ENCODE measurements at regions not wholly inside any gene's neighbourhood (a gene's known extent, or its start where the extent isn't known, plus 50 kb on each side); places are given as distances from the start of the nearest gene placed in this dataset.

GRCh38 chr5:167594750-167595149 lies 696.7 kb upstream of the WWC1 start:
- TF ChIP-seq EZH2 (IDR thresholded peaks at IDR 0.05; ENCODE audit: borderline replicate concordance): no peak
- TF ChIP-seq CTCF (IDR thresholded peaks at IDR 0.05; ENCODE audit: poor library complexity): no peak
- TF ChIP-seq EZH2phosphoT487 (IDR thresholded peaks at IDR 0.05; ENCODE audit: low read depth, severe bottlenecking, unreplicated experiment): no peak

Data from hepatocyte (in vitro differentiated cells).